H1 (cell line): ENCODE measurements at regions not wholly inside any gene's neighbourhood (a gene's known extent, or its start where the extent isn't known, plus 50 kb on each side); places are given as distances from the start of the nearest gene placed in this dataset.

Experiments
- TF ChIP-seq, protein P1 (sequence below): IDR thresholded peaks from 2 replicates; pipeline ENCODE4 v1.6.1; 2012; ENCODE audit warnings: low read length, inconsistent platforms

- TF ChIP-seq, protein P1, sequence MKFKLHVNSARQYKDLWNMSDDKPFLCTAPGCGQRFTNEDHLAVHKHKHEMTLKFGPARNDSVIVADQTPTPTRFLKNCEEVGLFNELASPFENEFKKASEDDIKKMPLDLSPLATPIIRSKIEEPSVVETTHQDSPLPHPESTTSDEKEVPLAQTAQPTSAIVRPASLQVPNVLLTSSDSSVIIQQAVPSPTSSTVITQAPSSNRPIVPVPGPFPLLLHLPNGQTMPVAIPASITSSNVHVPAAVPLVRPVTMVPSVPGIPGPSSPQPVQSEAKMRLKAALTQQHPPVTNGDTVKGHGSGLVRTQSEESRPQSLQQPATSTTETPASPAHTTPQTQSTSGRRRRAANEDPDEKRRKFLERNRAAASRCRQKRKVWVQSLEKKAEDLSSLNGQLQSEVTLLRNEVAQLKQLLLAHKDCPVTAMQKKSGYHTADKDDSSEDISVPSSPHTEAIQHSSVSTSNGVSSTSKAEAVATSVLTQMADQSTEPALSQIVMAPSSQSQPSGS, result no peak
Measured at GRCh38 chr10:15451137-15452094, 80.3 kb upstream of the FAM171A1 start (continued).
